GM21526 (cell line): ENCODE measurements at regions not wholly inside any gene's neighbourhood (a gene's known extent, or its start where the extent isn't known, plus 50 kb on each side); places are given as distances from the start of the nearest gene placed in this dataset.
"Not testable (repeated sequence)": the region's sequence is repeated elsewhere in the genome, so short reads cannot be mapped to it uniquely, and the experiment has no call there.

ENCODE experiments used
- ATAC-seq: cut with Tn5 transposase; IDR thresholded peaks from one replicate; pipeline ENCODE4 v1.9.1; 2021; ENCODE audit warnings: moderate library complexity; ENCODE audit not compliant: unreplicated experiment, low FRiP score

GRCh38 chr12:125836647-125837046, 771.4 kb downstream of the AACS start:
- no peak for ATAC-seq

- no peak for ATAC-seq
Measured at GRCh38 chr12:125841332-125841731, 776.1 kb downstream of the AACS start.

GRCh38 chr12:125852116-125852515, 786.9 kb downstream of the AACS start:
- ATAC-seq, result no peak

GRCh38 chr12:125852679-125853078, 787.4 kb downstream of the AACS start:
- no peak for ATAC-seq

GRCh38 chr12:125853670-125854069, 788.4 kb downstream of the AACS start:
- no peak for ATAC-seq

- ATAC-seq, result no peak
Measured at GRCh38 chr12:125856366-125856765, 791.1 kb downstream of the AACS start.

- ATAC-seq, result no peak
Measured at GRCh38 chr12:125856896-125857295, 791.7 kb downstream of the AACS start.

GRCh38 chr12:125860672-125861288, 795.5 kb downstream of the AACS start:
- ATAC-seq, result no peak

GRCh38 chr12:125861299-125862281, 796.4 kb downstream of the AACS start:
- no peak for ATAC-seq

GRCh38 chr12:125865236-125865635, 800.0 kb downstream of the AACS start:
- ATAC-seq, result not testable (repeated sequence)

GRCh38 chr12:125871811-125872594, 806.8 kb downstream of the AACS start:
- ATAC-seq, result no peak

GRCh38 chr12:125873016-125873415, 807.8 kb downstream of the AACS start:
- no peak for ATAC-seq

- no peak for ATAC-seq
Measured at GRCh38 chr12:125878483-125878882, 813.2 kb downstream of the AACS start.

GRCh38 chr12:125882141-125882540, 816.9 kb downstream of the AACS start:
- ATAC-seq, result no peak

GRCh38 chr12:125888921-125889320, 823.7 kb downstream of the AACS start:
- no peak for ATAC-seq

GRCh38 chr12:125889742-125890141, 824.5 kb downstream of the AACS start:
- no peak for ATAC-seq

GRCh38 chr12:125890366-125890905, 825.2 kb downstream of the AACS start:
- ATAC-seq, result no peak

- ATAC-seq, result no peak
Measured at GRCh38 chr12:125890971-125891370, 825.7 kb downstream of the AACS start.

- ATAC-seq, result no peak
Measured at GRCh38 chr12:125892276-125892675, 827.0 kb downstream of the AACS start.

GRCh38 chr12:125902991-125903390, 837.8 kb downstream of the AACS start:
- ATAC-seq, result no peak

GRCh38 chr12:125907351-125907750, 842.1 kb downstream of the AACS start:
- ATAC-seq, result no peak
